SK-N-MC (cell line): ENCODE measurements at regions not wholly inside any gene's neighbourhood (a gene's known extent, or its start where the extent isn't known, plus 50 kb on each side); places are given as distances from the start of the nearest gene placed in this dataset.

Source experiments
- EZH2 ChIP-seq: fragments of 200-600 bp; sonication (generic); IDR thresholded peaks from one replicate; pipeline ENCODE4 v1.6.1; 2017; ENCODE audit warnings: antibody characterized with exemption
- POLR2AphosphoS5 ChIP-seq: IDR thresholded peaks from 2 replicates; pipeline ENCODE4 v1.6.1; 2012; ENCODE audit warnings: mild to moderate bottlenecking, low read depth, low read length, borderline replicate concordance

DNA sequence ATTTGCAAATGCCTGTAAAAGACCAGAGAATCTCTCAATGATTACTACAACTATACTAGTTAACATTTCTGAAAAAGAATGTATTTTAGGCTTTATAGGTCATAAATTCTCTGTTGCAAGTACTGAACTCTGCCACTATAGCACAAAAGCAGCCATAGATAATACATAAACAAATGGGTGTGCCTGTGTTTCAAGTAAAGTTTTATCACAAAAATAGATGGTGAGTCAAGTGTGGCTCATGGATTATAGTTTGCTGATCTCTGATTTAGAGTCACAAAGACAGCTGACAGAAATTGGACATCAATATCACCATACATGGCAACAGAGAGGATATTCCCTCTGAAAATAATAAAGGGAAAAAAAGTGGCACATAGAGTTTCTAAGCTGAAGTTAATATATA, 68.1 kb downstream of the FSCB start:
- TF ChIP-seq POLR2AphosphoS5 (no peak), EZH2 (no peak)
